GM19372 (cell line): ENCODE measurements at regions not wholly inside any gene's neighbourhood (a gene's known extent, or its start where the extent isn't known, plus 50 kb on each side); places are given as distances from the start of the nearest gene placed in this dataset.

Source experiments
- ATAC-seq: cut with Tn5 transposase; IDR thresholded peaks from one replicate; pipeline ENCODE4 v1.9.1; 2021; ENCODE audit warnings: mild to moderate bottlenecking, low read depth, moderate library complexity; ENCODE audit not compliant: unreplicated experiment

GRCh38 chr20:60486315-60486714, 528.1 kb downstream of the CDH26 start:
- ATAC-seq: no peak

DNA sequence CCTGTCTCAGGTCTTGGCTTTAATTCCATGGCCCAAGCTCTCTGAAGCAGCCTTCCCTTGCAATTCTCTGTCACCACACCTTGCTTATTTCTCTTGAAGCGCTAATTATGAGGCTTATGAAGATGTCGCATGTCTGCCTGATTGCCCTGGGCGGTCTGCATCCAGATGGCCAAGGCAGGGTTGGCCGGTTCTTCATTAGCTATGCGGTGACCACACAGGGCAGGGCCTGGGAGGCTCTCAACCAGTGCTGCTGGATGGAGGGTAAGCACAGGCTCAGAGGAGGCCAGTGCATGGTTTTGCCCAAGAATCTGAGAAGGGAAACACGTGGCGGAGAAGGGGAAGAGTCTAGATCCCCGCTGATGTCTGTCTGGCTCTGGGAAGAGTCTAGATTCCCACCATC, 528.7 kb downstream of the CDH26 start:
- no peak for ATAC-seq

GRCh38 chr20:60490217-60491050, 532.2 kb downstream of the CDH26 start:
- ATAC-seq: no peak

GRCh38 chr20:60491051-60491581, 532.9 kb downstream of the CDH26 start:
- no peak for ATAC-seq

- ATAC-seq: no peak
Observed at GRCh38 chr20:60494476-60494875, 536.3 kb downstream of the CDH26 start.

DNA sequence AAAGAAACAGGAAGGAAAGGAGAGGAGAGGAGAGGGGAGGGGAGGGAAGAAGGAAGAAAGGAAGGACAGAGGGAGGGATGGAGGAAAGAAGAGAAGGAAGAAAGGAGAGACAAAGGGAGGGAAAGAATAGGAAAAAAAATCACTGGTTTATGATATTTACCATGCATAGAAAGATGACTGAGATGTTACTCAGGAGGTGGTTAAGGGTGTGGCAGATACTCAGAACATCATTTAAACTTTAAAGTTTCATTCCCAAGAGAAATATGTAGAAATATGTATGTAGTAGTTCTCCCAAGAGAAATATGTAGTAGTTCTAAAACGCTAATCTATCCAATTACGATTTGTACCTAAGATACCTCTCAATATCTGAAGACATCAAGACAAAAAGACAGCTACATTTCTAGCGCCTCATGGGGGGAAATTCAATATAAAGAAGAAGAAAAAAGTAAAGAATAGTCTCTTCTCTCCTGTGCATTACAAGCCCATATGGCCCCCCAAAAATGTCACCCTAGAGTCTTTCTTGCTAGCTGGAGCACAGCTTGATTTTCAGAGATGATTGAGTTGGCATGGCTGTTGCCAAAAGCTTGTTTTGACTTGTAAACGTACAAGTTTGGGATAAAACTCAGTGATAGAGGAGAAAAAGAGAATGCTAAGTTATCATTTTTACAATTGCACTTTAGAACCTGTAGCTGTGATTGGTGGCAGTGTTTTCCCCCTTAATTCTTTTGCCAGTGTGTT, 539.2 kb downstream of the CDH26 start:
- ATAC-seq: no peak

- no peak for ATAC-seq
Observed at GRCh38 chr20:60500038-60500701, 541.9 kb downstream of the CDH26 start.

- no peak for ATAC-seq
Observed at GRCh38 chr20:60501048-60501447, 542.8 kb downstream of the CDH26 start.

DNA sequence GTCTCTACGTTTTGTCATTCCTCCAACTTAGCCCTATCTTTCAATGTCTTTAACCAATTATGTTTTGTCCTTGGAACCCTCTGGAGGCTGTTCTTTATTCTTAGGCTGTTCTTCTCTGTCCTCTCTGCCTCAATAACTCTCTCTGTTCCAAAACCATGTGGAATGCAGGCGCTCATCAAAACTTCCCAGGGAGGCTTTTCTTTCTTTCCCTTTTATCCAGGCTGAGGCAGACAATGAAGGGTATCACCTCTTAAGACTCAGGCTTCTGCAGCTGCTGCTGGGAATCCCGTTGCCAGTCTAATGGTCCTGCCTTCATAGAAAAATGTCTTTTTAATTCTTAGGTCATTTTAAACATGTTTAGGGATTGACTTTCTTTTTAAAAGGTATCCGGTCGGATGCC, 544.7 kb downstream of the CDH26 start:
- ATAC-seq: no peak

GRCh38 chr20:60505423-60505822, 547.2 kb downstream of the CDH26 start:
- no peak for ATAC-seq

DNA sequence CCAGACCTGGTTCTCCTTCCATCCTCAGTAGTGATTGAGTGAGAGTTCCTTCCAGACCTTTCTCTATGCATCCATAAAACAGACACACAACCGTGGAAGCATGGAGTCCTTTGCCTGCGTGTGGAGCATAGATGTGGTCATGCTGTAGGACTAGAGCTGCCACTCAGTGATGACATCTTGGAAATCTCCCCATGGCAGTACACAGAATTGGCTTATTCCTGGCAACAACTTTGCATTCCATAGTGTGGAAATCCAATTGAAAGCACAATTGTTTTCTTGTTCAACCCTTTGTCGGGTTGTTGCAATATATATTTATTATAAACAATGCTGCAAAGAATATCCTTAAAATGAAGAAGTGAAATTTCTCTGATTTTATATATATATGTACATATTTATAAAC, 547.8 kb downstream of the CDH26 start:
- ATAC-seq: no peak

DNA sequence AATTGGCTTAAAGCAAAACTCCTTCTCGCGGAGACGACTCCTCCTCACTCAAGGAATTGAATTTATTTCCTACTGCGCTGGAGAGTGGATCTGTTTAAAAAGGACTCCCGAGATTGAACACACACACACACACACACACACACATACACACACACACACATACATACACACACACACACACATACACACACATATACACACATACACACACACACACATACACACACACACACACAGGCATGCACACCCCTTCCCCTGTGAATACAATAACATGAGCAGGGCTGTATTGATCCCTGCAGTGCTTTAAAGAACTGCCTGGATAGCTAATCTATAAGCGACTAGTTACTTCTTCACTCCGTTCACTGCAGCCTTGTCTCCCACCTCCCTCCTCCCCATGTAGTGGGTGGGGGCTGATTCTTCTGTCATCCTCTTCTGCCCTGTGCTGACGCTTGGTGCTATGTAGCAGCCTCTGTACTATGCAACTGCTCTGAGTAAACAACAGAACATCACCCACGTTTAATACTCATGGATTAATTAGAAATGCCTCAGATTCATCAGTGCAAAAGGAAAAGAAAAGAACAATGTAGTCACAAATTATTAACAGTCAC, 549.0 kb downstream of the CDH26 start:
- no peak for ATAC-seq

DNA sequence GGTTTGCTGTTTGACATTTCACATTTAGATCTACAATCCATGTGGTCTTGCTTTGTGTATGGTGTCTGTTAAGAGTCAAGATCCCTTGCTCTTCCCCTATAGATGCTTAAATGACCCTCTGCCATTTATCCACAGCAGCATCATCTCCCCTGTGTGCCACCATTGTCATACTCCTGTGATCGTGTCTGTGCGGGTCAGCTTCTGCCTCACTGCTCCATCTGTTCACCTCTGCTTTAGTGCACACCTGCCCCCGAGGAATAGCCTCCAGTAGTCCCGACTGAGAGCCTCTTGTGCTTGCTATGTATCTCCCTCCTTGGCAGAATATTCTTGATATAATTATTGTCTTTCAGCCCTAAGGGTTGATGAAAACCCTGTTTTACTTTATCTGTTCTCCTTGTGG, 551.2 kb downstream of the CDH26 start:
- no peak for ATAC-seq

DNA sequence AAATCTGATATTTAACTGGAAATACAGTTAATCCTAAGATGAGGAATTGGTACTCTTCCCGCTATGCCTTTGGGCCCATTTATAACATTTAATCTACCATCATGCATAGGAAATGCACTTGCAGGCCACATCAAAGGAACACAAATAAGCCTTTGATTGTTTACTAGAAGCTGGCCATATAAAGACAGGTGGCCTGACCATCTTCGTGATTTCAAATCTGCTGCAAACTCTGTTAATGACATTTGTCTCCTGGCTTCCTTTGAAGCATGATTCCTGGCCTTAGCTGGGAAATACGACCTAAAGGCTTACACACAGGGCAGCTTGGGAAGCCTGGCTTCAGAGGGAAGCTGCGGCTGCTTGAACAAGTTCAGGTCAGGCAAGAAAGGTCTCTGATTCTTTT, 552.1 kb downstream of the CDH26 start:
- no peak for ATAC-seq

- ATAC-seq: no peak
Observed at GRCh38 chr20:60512443-60512842, 554.2 kb downstream of the CDH26 start.

GRCh38 chr20:60513141-60513540, 554.9 kb downstream of the CDH26 start:
- ATAC-seq: no peak

- ATAC-seq: no peak
Observed at GRCh38 chr20:60516442-60516841, 558.2 kb downstream of the CDH26 start.

DNA sequence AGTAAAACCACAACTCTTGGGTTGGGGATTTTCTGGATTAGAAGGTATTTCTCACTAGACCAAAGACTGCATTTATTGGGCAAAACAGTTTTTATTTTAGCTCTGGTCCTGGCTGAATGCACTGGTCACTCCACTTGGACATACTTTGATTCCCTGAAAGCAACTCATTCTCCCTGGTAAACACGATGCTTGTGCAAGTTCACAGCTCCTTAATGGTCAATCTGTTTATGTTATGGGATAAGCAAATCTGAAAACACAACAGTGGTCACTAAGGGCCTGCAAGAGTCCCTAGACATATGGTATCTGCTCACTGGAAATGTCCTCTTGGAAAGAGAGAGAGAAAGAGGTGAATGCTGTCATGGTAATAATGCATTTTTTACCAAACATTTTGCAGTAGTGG, 559.8 kb downstream of the CDH26 start:
- no peak for ATAC-seq

DNA sequence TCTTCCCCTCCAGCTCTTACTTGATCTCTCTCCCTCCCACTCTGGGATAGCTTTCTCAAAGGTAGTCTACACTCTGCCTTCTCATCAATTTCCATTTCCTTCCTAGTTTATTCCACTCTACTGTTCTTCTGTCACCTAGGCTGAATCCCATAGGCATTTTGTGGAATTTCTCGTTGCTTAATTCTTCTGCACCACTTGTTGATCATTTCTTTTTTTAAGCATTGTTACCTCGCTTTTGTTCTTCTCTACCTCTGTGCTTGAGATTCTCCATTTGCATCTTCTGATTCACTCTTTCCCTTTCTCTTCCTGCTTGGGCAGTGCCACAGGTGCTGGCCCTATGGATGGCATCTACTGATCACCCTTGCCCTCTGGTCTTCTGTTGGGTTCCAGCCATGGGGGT, 567.2 kb downstream of the CDH26 start:
- no peak for ATAC-seq

DNA sequence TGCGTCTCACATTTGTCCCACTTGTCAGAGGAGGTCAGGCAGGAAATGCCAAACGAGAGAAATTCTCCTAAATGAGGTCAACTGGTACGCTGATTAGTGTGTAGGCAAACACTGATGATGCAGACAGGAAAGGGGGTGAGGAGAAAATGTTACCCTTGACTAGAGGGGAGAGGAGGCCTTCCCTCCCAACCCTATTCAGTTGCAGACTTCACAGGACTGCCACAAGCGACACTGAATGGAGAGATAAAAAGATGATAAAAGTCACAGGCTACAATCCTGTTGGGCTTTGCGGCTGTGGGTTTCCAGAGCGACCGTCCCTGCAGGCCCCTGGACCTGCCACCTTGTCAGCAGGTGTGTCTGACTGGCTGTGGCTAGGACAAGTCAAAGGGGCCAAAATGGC, 569.4 kb downstream of the CDH26 start:
- no peak for ATAC-seq

GRCh38 chr20:60528141-60528540, 569.9 kb downstream of the CDH26 start:
- ATAC-seq: no peak
